Mesendoderm (in vitro differentiated cells): ENCODE measurements at regions not wholly inside any gene's neighbourhood (a gene's known extent, or its start where the extent isn't known, plus 50 kb on each side); places are given as distances from the start of the nearest gene placed in this dataset.

Experiments used
- DNase-seq: peaks from one replicate; pipeline ENCODE4 v3.0.0; 2013
- H2AK5ac ChIP-seq: 2 replicates; pipeline ENCODE4 v1.6.1; 2013; ENCODE audit warnings: low read length, inconsistent platforms
- H2BK120ac ChIP-seq: 2 replicates; pipeline ENCODE4 v1.6.1; 2013; ENCODE audit warnings: low read depth, mild to moderate bottlenecking, low read length, moderate library complexity, mixed read lengths
- H2BK15ac ChIP-seq: replicated peaks from 2 replicates; pipeline ENCODE4 v1.6.1; 2013; ENCODE audit warnings: low read depth, mild to moderate bottlenecking, moderate library complexity
- H2BK5ac ChIP-seq: 2 replicates; pipeline ENCODE4 v1.6.1; 2013; ENCODE audit warnings: low read length, inconsistent platforms
- H3K18ac ChIP-seq: 2 replicates; pipeline ENCODE4 v1.6.1; 2013; ENCODE audit warnings: mild to moderate bottlenecking, low read length, mixed read lengths
- H3K23ac ChIP-seq: one replicate; pipeline ENCODE4 v1.6.1; 2013; ENCODE audit warnings: low read length
- H3K27ac ChIP-seq: 2 replicates; pipeline ENCODE4 v1.5.1; 2013; ENCODE audit warnings: low read depth, mild to moderate bottlenecking, inconsistent platforms, low read length, moderate library complexity
- H3K27me3 ChIP-seq: 2 replicates; pipeline ENCODE4 v1.6.1; 2013; ENCODE audit warnings: low read length, control low read depth, mild to moderate bottlenecking, inconsistent platforms; ENCODE audit not compliant: insufficient read depth, poor library complexity
- H3K36me3 ChIP-seq: 2 replicates; pipeline ENCODE4 v1.6.1; 2013; ENCODE audit warnings: low read length, inconsistent platforms; ENCODE audit not compliant: control insufficient read depth, insufficient read depth
- H3K4ac ChIP-seq: one replicate; pipeline ENCODE4 v1.6.1; 2013; ENCODE audit warnings: low read depth, mild to moderate bottlenecking, low read length, moderate library complexity
- H3K4me1 ChIP-seq: 2 replicates; pipeline ENCODE4 v1.6.1; 2013; ENCODE audit warnings: low read depth, low read length, inconsistent platforms; ENCODE audit not compliant: control insufficient read depth
- H3K4me2 ChIP-seq: 2 replicates; pipeline ENCODE4 v1.6.1; 2013; ENCODE audit warnings: low read length
- H3K4me3 ChIP-seq: 2 replicates; pipeline ENCODE4 v1.5.1; 2013; ENCODE audit warnings: mild to moderate bottlenecking, low read length
- H3K56ac ChIP-seq: one replicate; pipeline ENCODE4 v1.6.1; 2013; ENCODE audit warnings: low read length
- H3K79me1 ChIP-seq: 2 replicates; pipeline ENCODE4 v1.6.1; 2013; ENCODE audit warnings: low read length, inconsistent platforms
- H3K79me2 ChIP-seq: 2 replicates; pipeline ENCODE4 v1.6.1; 2013; ENCODE audit warnings: mild to moderate bottlenecking, low read length; ENCODE audit not compliant: control insufficient read depth, insufficient read depth
- H3K9ac ChIP-seq: 2 replicates; pipeline ENCODE4 v1.6.1; 2013; ENCODE audit warnings: low read length, inconsistent platforms
- H4K5ac ChIP-seq: one replicate; pipeline ENCODE4 v1.6.1; 2013; ENCODE audit warnings: low read length
- H4K8ac ChIP-seq: one replicate; pipeline ENCODE4 v1.6.1; 2013; ENCODE audit warnings: low read depth, mild to moderate bottlenecking, control low read depth, low read length, moderate library complexity
- WGBS: extraction: QIAGEN DNeasy Blood & Tissue Kit; methylation state at CpG from one replicate; pipeline ENCODE4 v1.1.7; 2013; ENCODE audit warnings: low lambda C conversion rate, missing lambda C conversion rate; ENCODE audit not compliant: insufficient coverage; ENCODE audit errors: extremely low coverage; 5-methylcytosine and 5-hydroxymethylcytosine counted together

- H3K79me1 ChIP-seq: peaks cover 7% of the 10 kb centered on the region
- H4K8ac ChIP-seq: no peak overlapping the region
- H3K9ac ChIP-seq: no peak overlapping the region
- H3K4me1 ChIP-seq: peaks cover 9% of the 10 kb centered on the region
- no peak overlapping the region for H3K4me2 ChIP-seq
- no peak overlapping the region for H3K56ac ChIP-seq
- no peak overlapping the region for H3K18ac ChIP-seq
- no peak overlapping the region for H3K4me3 ChIP-seq
- H3K27me3 ChIP-seq: no peaks in the 10 kb centered on the region
- H3K4ac ChIP-seq: no peak overlapping the region
- H2BK5ac ChIP-seq: no peak overlapping the region
- H2AK5ac ChIP-seq: no peak overlapping the region
- H3K79me2 ChIP-seq: peaks cover 3% of the 10 kb centered on the region
- H3K36me3 ChIP-seq: no peaks in the 10 kb centered on the region
- no peak overlapping the region for H3K27ac ChIP-seq
- DNase-seq: peak; percentile 68
- no peak overlapping the region for H4K5ac ChIP-seq
- no peak overlapping the region for H2BK120ac ChIP-seq
- H2BK15ac ChIP-seq: no peak overlapping the region
- no CpG with 5 or more reads among the region's 7 CpGs for WGBS
- H3K23ac ChIP-seq: no peak overlapping the region
These were observed 499.1 kb downstream of the LIG4 start for GRCh38 chr13:107716241-107716640.

GRCh38 chr13:107715496-107715895 is 499.8 kb downstream of the LIG4 start:
- WGBS: no CpG with 5 or more reads among the region's 7 CpGs
- no peak overlapping the region for H3K56ac ChIP-seq

GRCh38 chr13:107713314-107713713 is 502.0 kb downstream of the LIG4 start:
- Histone ChIP-seq H2AK5ac (no peak overlapping the region), H3K79me2 (no peaks in the 10 kb centered on the region), H3K4me2 (no peak overlapping the region), H3K27ac (no peak overlapping the region), H2BK15ac (no peak overlapping the region), H3K23ac (no peak overlapping the region), H3K4me3 (no peak overlapping the region), H4K5ac (no peak overlapping the region), H3K27me3 (no peaks in the 10 kb centered on the region), H2BK120ac (no peak overlapping the region), H3K36me3 (no peaks in the 10 kb centered on the region), H3K56ac (no peak overlapping the region), H3K18ac (no peak overlapping the region), H4K8ac (no peak overlapping the region), H3K4me1 (peaks cover 9% of the 10 kb centered on the region), H3K9ac (no peak overlapping the region), H2BK5ac (no peak overlapping the region), H3K4ac (no peak overlapping the region), H3K79me1 (no peaks in the 10 kb centered on the region)
- no peak for DNase-seq

More at GRCh38 chr13:107715496-107715895, 499.8 kb downstream of the LIG4 start:
- Histone ChIP-seq H2BK5ac (no peak overlapping the region), H2BK15ac (no peak overlapping the region), H3K4me3 (no peak overlapping the region), H3K27me3 (no peaks in the 10 kb centered on the region), H2AK5ac (no peak overlapping the region), H4K5ac (no peak overlapping the region), H3K79me1 (peaks cover 3% of the 10 kb centered on the region), H4K8ac (no peak overlapping the region), H3K4me2 (no peak overlapping the region), H2BK120ac (no peak overlapping the region), H3K23ac (no peak overlapping the region), H3K18ac (no peak overlapping the region), H3K4me1 (peaks cover 9% of the 10 kb centered on the region), H3K4ac (no peak overlapping the region), H3K79me2 (peaks cover under 1% of the 10 kb centered on the region), H3K36me3 (no peaks in the 10 kb centered on the region), H3K9ac (no peak overlapping the region), H3K27ac (no peak overlapping the region)
- DNase-seq: no peak

- no peak overlapping the region for H3K23ac ChIP-seq
- no peak overlapping the region for H3K4me2 ChIP-seq
- DNase-seq: no peak
- no peak overlapping the region for H2AK5ac ChIP-seq
- H4K8ac ChIP-seq: no peak overlapping the region
- H3K27ac ChIP-seq: no peak overlapping the region
- H4K5ac ChIP-seq: no peak overlapping the region
- H3K36me3 ChIP-seq: no peaks in the 10 kb centered on the region
- no peak overlapping the region for H2BK15ac ChIP-seq
- no peaks in the 10 kb centered on the region for H3K27me3 ChIP-seq
- no peak overlapping the region for H3K56ac ChIP-seq
- H3K4me1 ChIP-seq: peaks cover 9% of the 10 kb centered on the region
- H3K4me3 ChIP-seq: no peak overlapping the region
- no peak overlapping the region for H3K4ac ChIP-seq
- no peaks in the 10 kb centered on the region for H3K79me1 ChIP-seq
- no peak overlapping the region for H3K9ac ChIP-seq
- H3K18ac ChIP-seq: no peak overlapping the region
- WGBS: no CpG with 5 or more reads among the region's 9 CpGs
- H2BK5ac ChIP-seq: no peak overlapping the region
- H2BK120ac ChIP-seq: no peak overlapping the region
- H3K79me2 ChIP-seq: no peaks in the 10 kb centered on the region
These were observed 503.0 kb downstream of the LIG4 start for GRCh38 chr13:107712145-107712860.

- Histone ChIP-seq H3K79me2 (no peaks in the 10 kb centered on the region), H3K4me2 (no peak overlapping the region), H4K8ac (no peak overlapping the region), H3K4ac (no peak overlapping the region), H2BK15ac (no peak overlapping the region), H3K9ac (no peak overlapping the region), H2BK120ac (no peak overlapping the region), H3K79me1 (no peaks in the 10 kb centered on the region), H3K4me3 (no peak overlapping the region), H3K18ac (no peak overlapping the region), H3K27me3 (no peaks in the 10 kb centered on the region), H3K23ac (no peak overlapping the region), H2AK5ac (no peak overlapping the region), H3K4me1 (no peaks in the 10 kb centered on the region), H3K27ac (no peak overlapping the region), H3K56ac (no peak overlapping the region), H2BK5ac (no peak overlapping the region), H4K5ac (no peak overlapping the region), H3K36me3 (no peaks in the 10 kb centered on the region)
- WGBS: no CpG with 5 or more reads among the region's 2 CpGs
- DNase-seq: no peak
These were observed 525.2 kb downstream of the LIG4 start for GRCh38 chr13:107690181-107690580.

- H2BK5ac ChIP-seq: no peak overlapping the region
- H4K8ac ChIP-seq: no peak overlapping the region
- no peak overlapping the region for H3K27ac ChIP-seq
- H3K36me3 ChIP-seq: no peaks in the 10 kb centered on the region
- H3K4me1 ChIP-seq: no peaks in the 10 kb centered on the region
- no peak overlapping the region for H2BK120ac ChIP-seq
- H3K56ac ChIP-seq: no peak overlapping the region
- H3K9ac ChIP-seq: no peak overlapping the region
- no peak overlapping the region for H3K4me2 ChIP-seq
- no peaks in the 10 kb centered on the region for H3K79me1 ChIP-seq
- H3K27me3 ChIP-seq: no peaks in the 10 kb centered on the region
- no peak overlapping the region for H2BK15ac ChIP-seq
- H3K18ac ChIP-seq: no peak overlapping the region
- H3K4ac ChIP-seq: no peak overlapping the region
- H3K23ac ChIP-seq: no peak overlapping the region
- WGBS: no CpG with 5 or more reads among the region's 9 CpGs
- no peaks in the 10 kb centered on the region for H3K79me2 ChIP-seq
- no peak overlapping the region for H2AK5ac ChIP-seq
- DNase-seq: no peak
- no peak overlapping the region for H4K5ac ChIP-seq
- no peak overlapping the region for H3K4me3 ChIP-seq
These were observed 529.5 kb downstream of the LIG4 start for GRCh38 chr13:107685876-107686275.
